ENCODE measurements at regions not wholly inside any gene's neighbourhood (a gene's known extent, or its start where the extent isn't known, plus 50 kb on each side); places are given as distances from the start of the nearest gene placed in this dataset.

DNA sequence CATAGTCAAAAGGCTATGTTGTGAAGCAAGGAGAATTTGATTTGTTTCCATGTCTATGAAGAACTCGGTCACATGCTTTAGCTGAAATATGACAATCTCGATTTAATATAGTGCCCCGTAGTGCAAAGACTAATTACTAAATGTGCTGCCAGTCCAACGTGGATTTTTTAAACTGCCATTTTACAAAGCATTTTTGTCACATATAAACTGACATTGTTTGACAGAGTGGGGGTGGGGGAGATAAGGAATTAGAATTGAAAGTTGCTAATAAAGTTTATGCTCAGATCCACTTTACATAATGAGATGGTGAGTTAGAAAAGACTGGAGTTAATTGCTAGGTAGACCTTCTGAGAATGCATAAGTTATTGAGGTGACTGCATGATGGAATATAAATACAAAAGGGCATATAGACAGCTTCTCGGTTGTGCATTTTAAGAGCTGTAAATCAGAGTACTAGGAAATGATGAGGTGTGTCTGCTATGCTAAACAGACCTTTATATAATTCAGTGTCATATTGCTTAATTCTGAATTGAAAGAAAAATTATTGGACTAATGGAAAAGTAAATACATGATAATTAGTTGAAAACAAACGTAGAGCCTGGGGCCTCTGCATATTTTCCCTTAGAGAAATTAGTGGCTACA, 158.9 kb upstream of the MTNR1B start:
- no peak for DNase-seq

- no peak for DNase-seq
Measured at GRCh38 chr11:92811341-92811740, 158.1 kb upstream of the MTNR1B start.

DNA sequence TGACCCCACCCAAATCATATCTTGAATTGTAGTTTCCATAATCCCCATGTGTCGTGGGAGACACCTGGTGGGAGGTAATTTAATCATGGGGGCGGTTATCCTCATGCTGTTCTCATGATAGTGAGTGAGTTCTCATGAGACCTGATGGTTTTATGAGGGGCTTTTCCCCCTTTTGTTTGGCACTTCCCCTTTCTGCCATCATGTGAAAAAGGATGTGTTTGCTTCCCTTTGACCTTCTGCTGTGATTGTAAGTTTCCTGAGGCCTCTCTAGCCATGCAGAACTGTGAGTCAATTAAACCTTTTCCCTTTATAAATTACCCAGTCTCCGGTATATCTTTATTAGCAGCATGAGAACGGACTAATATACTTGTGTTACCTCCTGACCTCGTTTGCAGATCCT, 156.6 kb upstream of the MTNR1B start:
- no peak for DNase-seq

- no peak for DNase-seq
Measured at GRCh38 chr11:92819830-92820229, 149.6 kb upstream of the MTNR1B start.

GRCh38 chr11:92820860-92821259, 148.6 kb upstream of the MTNR1B start:
- DNase-seq, result no peak

- no peak for DNase-seq
Measured at GRCh38 chr11:92822410-92822809, 147.0 kb upstream of the MTNR1B start.

GRCh38 chr11:92826136-92826535, 143.3 kb upstream of the MTNR1B start:
- no peak for DNase-seq

- no peak for DNase-seq
Measured at GRCh38 chr11:92826603-92827002, 142.8 kb upstream of the MTNR1B start.

- DNase-seq, result no peak
Measured at GRCh38 chr11:92827132-92827531, 142.3 kb upstream of the MTNR1B start.

GRCh38 chr11:92828556-92828955, 140.9 kb upstream of the MTNR1B start:
- DNase-seq, result no peak

DNA sequence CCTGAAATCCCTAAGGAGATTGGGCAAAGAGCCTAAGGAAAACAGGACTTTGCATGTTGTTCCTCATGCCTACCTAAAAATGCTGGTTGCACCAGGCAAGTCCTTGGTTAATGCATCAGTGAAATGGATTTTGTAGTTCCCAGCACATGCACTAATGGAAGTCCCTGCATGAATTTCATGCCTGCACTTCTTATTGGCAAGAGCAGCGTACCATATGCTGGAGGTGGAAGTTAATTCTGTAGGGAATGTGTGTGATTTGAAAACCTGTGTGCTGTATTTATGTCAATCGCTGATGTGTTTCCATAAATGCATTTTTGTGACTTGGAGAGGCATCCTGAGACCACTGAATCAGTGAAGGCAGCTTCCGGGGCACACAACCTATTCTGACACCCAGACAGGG, 140.3 kb upstream of the MTNR1B start:
- DNase-seq, result no peak

GRCh38 chr11:92829671-92830070, 139.8 kb upstream of the MTNR1B start:
- DNase-seq, result no peak

- DNase-seq, result no peak
Measured at GRCh38 chr11:92830377-92831155, 138.9 kb upstream of the MTNR1B start.

GRCh38 chr11:92834296-92835020, 135.0 kb upstream of the MTNR1B start:
- DNase-seq, result no peak

DNA sequence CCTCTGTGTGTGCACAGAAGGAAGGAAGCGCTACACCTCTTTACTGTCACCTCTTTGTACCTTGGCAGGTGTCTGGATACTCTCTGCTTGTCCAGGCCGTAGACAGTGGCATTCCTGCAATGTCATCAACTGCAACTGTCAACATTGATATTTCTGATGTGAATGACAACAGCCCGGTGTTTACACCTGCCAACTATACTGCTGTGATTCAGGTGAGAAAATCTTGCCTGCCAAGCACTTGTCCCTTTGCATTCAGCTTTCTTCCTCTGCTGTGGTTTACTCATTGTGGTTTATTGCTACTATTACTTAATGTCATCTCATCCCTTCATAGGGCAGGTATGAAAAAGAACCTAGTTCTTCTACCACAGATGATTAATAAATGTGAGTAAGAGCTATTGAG, 131.9 kb upstream of the MTNR1B start:
- DNase-seq, result no peak

GRCh38 chr11:92838759-92839310, 130.6 kb upstream of the MTNR1B start:
- DNase-seq, result no peak

- no peak for DNase-seq
Measured at GRCh38 chr11:92839450-92839849, 130.0 kb upstream of the MTNR1B start.

GRCh38 chr11:92841719-92842118, 127.7 kb upstream of the MTNR1B start:
- DNase-seq, result no peak

DNA sequence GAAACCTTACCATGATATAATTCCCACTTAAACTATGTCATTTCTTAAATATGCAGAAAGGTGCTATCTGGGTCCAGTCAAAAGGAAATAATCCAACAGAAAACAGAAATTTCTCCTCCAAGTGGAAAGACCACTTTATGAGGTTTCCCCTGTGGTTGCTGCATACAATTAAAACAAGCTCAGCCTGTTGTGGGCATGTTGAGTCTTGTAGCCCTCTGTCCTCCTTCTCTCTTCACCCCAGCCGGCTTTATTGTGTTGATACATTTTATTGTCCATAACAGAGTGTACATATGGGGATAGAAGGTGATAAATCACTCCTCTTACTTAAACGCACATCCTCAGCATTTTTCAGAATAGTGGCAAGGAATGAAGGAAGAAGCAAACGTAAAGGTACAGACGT, 126.0 kb upstream of the MTNR1B start:
- DNase-seq, result no peak

DNA sequence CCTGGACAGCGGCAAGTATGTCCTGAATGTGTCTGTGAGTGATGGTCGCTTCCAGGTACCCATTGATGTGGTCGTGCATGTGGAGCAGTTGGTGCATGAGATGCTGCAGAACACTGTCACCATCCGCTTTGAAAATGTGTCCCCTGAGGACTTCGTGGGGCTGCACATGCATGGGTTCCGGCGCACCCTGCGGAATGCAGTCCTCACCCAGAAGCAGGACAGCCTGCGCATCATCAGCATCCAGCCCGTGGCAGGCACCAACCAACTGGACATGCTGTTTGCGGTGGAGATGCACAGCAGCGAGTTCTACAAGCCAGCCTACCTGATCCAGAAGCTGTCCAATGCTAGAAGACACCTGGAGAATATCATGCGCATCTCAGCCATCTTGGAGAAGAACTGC, 125.3 kb upstream of the MTNR1B start:
- DNase-seq, result no peak

GRCh38 chr11:92845390-92845789, 124.1 kb upstream of the MTNR1B start:
- no peak for DNase-seq

DNA sequence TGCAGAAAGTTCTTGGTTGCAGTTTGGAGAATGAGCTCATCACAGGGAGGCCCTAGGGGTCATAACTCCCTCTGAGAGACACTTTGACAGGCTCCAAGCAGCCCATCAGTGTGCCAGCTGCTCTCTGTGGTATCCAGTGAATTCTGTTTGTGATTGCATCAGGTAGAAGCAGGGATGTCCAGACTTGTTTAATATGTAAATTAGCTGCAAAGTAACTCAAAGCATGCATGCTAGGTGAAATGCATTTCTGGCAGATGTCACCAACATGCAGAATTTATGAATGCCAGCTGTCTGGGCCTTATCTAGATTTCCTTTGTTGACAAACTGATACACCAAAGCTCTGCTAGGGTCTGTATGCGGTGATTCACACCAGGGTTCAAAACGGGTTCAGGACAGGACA, 123.6 kb upstream of the MTNR1B start:
- no peak for DNase-seq

- DNase-seq, result no peak
Measured at GRCh38 chr11:92846491-92847125, 122.8 kb upstream of the MTNR1B start.
